Neuronal stem cell (in vitro differentiated cells): ENCODE measurements at regions not wholly inside any gene's neighbourhood (a gene's known extent, or its start where the extent isn't known, plus 50 kb on each side); places are given as distances from the start of the nearest gene placed in this dataset.

ENCODE experiments used
- DNase-seq: peaks from one replicate; pipeline ENCODE4 v3.0.0-alpha.2; 2013; ENCODE audit warnings: low spot score
- H2AFZ ChIP-seq: one replicate; pipeline ENCODE4 v1.6.1; 2013; ENCODE audit warnings: mild to moderate bottlenecking, low read length, inconsistent platforms
- H2AK5ac ChIP-seq: 2 replicates; pipeline ENCODE4 v1.6.1; 2013; ENCODE audit warnings: low read depth, mild to moderate bottlenecking, inconsistent platforms, low read length, moderate library complexity, mixed read lengths
- H2BK120ac ChIP-seq: 2 replicates; pipeline ENCODE4 v1.6.1; 2013; ENCODE audit warnings: low read depth, mild to moderate bottlenecking, inconsistent platforms, low read length, moderate library complexity, mixed read lengths
- H2BK12ac ChIP-seq: one replicate; pipeline ENCODE4 v1.6.1; 2013; ENCODE audit warnings: low read length, inconsistent platforms
- H2BK15ac ChIP-seq: 2 replicates; pipeline ENCODE4 v1.6.1; 2013; ENCODE audit warnings: mild to moderate bottlenecking, low read length, inconsistent platforms, mixed read lengths
- H2BK5ac ChIP-seq: one replicate; pipeline ENCODE4 v1.6.1; 2013; ENCODE audit warnings: inconsistent platforms, mild to moderate bottlenecking, low read length, moderate library complexity
- H3K14ac ChIP-seq: one replicate; pipeline ENCODE4 v1.6.1; 2013; ENCODE audit warnings: low read length, inconsistent platforms
- H3K18ac ChIP-seq: 2 replicates; pipeline ENCODE4 v1.6.1; 2013; ENCODE audit warnings: low read length, inconsistent platforms
- H3K23ac ChIP-seq: 2 replicates; pipeline ENCODE4 v1.6.1; 2013; ENCODE audit warnings: low read depth, mild to moderate bottlenecking, mixed read lengths, low read length, inconsistent platforms; ENCODE audit not compliant: poor library complexity
- H3K27ac ChIP-seq: replicated peaks from 3 replicates; pipeline ENCODE4 v1.5.1; 2013; ENCODE audit warnings: low read length, inconsistent platforms
- H3K27me3 ChIP-seq, 3 experiments: 2 replicates each; pipeline ENCODE4 v1.6.1; 2013; ENCODE audit warnings: low read length in 3 of 3, mild to moderate bottlenecking in 2 of 3, inconsistent platforms in 1 of 3, low read depth in 1 of 3, mixed read lengths in 1 of 3, moderate library complexity in 1 of 3; ENCODE audit not compliant: control insufficient read depth in 3 of 3, insufficient read depth in 3 of 3
- H3K36me3 ChIP-seq, 2 donors: replicated peaks in 1 of 2; 2 replicates each; pipeline ENCODE4 v1.6.1; 2013; ENCODE audit warnings: low read length in 2 of 2; ENCODE audit not compliant: control insufficient read depth in 2 of 2, insufficient read depth in 2 of 2
- H3K4ac ChIP-seq: 2 replicates; pipeline ENCODE4 v1.6.1; 2013; ENCODE audit warnings: inconsistent platforms, mild to moderate bottlenecking, low read length, moderate library complexity
- H3K4me1 ChIP-seq, 2 donors: 1 replicate in 1 of 2; 2 replicates in 1 of 2; pipeline ENCODE4 v1.6.1; 2013; ENCODE audit warnings: low read length in 2 of 2, low read depth in 1 of 2; ENCODE audit not compliant: control insufficient read depth in 2 of 2, insufficient read depth in 1 of 2
- H3K4me2 ChIP-seq: one replicate; pipeline ENCODE4 v1.6.1; 2013; ENCODE audit warnings: mild to moderate bottlenecking, low read length, inconsistent platforms; ENCODE audit not compliant: insufficient read depth, poor library complexity, severe bottlenecking
- H3K4me3 ChIP-seq, 2 donors: 2 replicates each; pipeline ENCODE4 v1.5.1; 2013; ENCODE audit warnings: low read length in 2 of 2, mild to moderate bottlenecking in 2 of 2, inconsistent platforms in 1 of 2, moderate library complexity in 1 of 2
- H3K79me1 ChIP-seq: one replicate; pipeline ENCODE4 v1.6.1; 2013; ENCODE audit warnings: low read depth, mild to moderate bottlenecking, inconsistent platforms, low read length, moderate library complexity
- H3K9ac ChIP-seq: one replicate; pipeline ENCODE4 v1.6.1; 2013; ENCODE audit warnings: mild to moderate bottlenecking, low read depth, low read length, inconsistent platforms; ENCODE audit not compliant: poor library complexity
- H3K9me3 ChIP-seq, 2 donors: replicated peaks in 1 of 2; 2 replicates each; pipeline versions ENCODE3 to v1.6.1; 2013; ENCODE audit warnings: low read length in 2 of 2, mild to moderate bottlenecking in 2 of 2, inconsistent platforms in 1 of 2, low read depth in 1 of 2, mixed read lengths in 1 of 2, moderate library complexity in 1 of 2; ENCODE audit not compliant: control insufficient read depth in 2 of 2, insufficient read depth in 1 of 2
- H4K8ac ChIP-seq: one replicate; pipeline ENCODE4 v1.6.1; 2013; ENCODE audit warnings: low read depth, mild to moderate bottlenecking, inconsistent platforms, low read length, moderate library complexity
- H4K91ac ChIP-seq: one replicate; pipeline ENCODE4 v1.6.1; 2013; ENCODE audit warnings: low read length, low read depth, mild to moderate bottlenecking, inconsistent platforms; ENCODE audit not compliant: poor library complexity
- WGBS, 2 donors: extraction: QIAGEN DNeasy Blood & Tissue Kit; methylation state at CpG; one replicate each; pipeline ENCODE4 v1.1.7; 2013; ENCODE audit warnings: missing lambda C conversion rate in 2 of 2, mixed read lengths in 1 of 2; ENCODE audit not compliant: insufficient read length in 2 of 2, insufficient replicate concordance in 1 of 2; ENCODE audit errors: extremely low coverage in 2 of 2; 5-methylcytosine and 5-hydroxymethylcytosine counted together

GRCh38 chr14:26218861-26219260 lies 379.0 kb downstream of the NOVA1 start:
- H2AFZ ChIP-seq, result no peak overlapping the region
- H3K27me3 ChIP-seq, result no peaks in the 10 kb centered on the region
- H3K18ac ChIP-seq, result no peak overlapping the region
- no peak overlapping the region for H4K8ac ChIP-seq
- H3K4me2 ChIP-seq, result no peak overlapping the region
- H4K91ac ChIP-seq, result no peak overlapping the region
- peaks cover 0 to 3% of the 10 kb centered on the region in 2 donors for H3K9me3 ChIP-seq
- no peak overlapping the region for H3K4ac ChIP-seq
- no CpG with 5 or more reads among the region's 2 CpGs for WGBS, 2 donors
- H2BK120ac ChIP-seq, result no peak overlapping the region
- H3K14ac ChIP-seq, result no peak overlapping the region
- H2BK12ac ChIP-seq, result no peak overlapping the region
- H2BK15ac ChIP-seq, result no peak overlapping the region
- no peak overlapping the region for H3K4me3 ChIP-seq
- no peak overlapping the region for H3K23ac ChIP-seq
- DNase-seq, result no peak
- H3K27ac ChIP-seq, result no peak overlapping the region
- no peaks in the 10 kb centered on the region for H3K36me3 ChIP-seq
- no peaks in the 10 kb centered on the region for H3K79me1 ChIP-seq
- H3K9ac ChIP-seq, result no peak overlapping the region
- H2BK5ac ChIP-seq, result no peak overlapping the region
- H3K4me1 ChIP-seq, result peaks cover 0 to 2% of the 10 kb centered on the region in 2 donors
- no peak overlapping the region for H2AK5ac ChIP-seq

- H2AFZ ChIP-seq, result peak overlapping the region; percentile 27
- peaks cover 0 to 3% of the 10 kb centered on the region in 2 donors for H3K9me3 ChIP-seq
- H3K23ac ChIP-seq, result no peak overlapping the region
- H3K18ac ChIP-seq, result no peak overlapping the region
- no peak overlapping the region for H2AK5ac ChIP-seq
- no peak for DNase-seq
- no peak overlapping the region for H3K9ac ChIP-seq
- no CpG with 5 or more reads among the region's 2 CpGs for WGBS, 2 donors
- H4K8ac ChIP-seq, result no peak overlapping the region
- H2BK15ac ChIP-seq, result no peak overlapping the region
- H3K36me3 ChIP-seq, result no peaks in the 10 kb centered on the region
- H2BK5ac ChIP-seq, result no peak overlapping the region
- H2BK120ac ChIP-seq, result no peak overlapping the region
- H3K4ac ChIP-seq, result no peak overlapping the region
- no peak overlapping the region for H3K4me3 ChIP-seq
- no peaks in the 10 kb centered on the region for H3K79me1 ChIP-seq
- no peak overlapping the region for H3K4me2 ChIP-seq
- no peak overlapping the region for H2BK12ac ChIP-seq
- no peaks in the 10 kb centered on the region for H3K27me3 ChIP-seq
- H3K14ac ChIP-seq, result no peak overlapping the region
- peaks cover 0 to 2% of the 10 kb centered on the region in 2 donors for H3K4me1 ChIP-seq
- H4K91ac ChIP-seq, result no peak overlapping the region
- no peak overlapping the region for H3K27ac ChIP-seq
Observed at GRCh38 chr14:26217778-26218177, 380.1 kb downstream of the NOVA1 start.

GRCh38 chr14:26216786-26217185 lies 381.0 kb downstream of the NOVA1 start:
- H3K14ac ChIP-seq, result no peak overlapping the region
- no peak overlapping the region for H3K9ac ChIP-seq
- no peak overlapping the region for H4K8ac ChIP-seq
- no peak overlapping the region for H3K18ac ChIP-seq
- H3K9me3 ChIP-seq, result peaks cover 0 to 3% of the 10 kb centered on the region in 2 donors
- H3K79me1 ChIP-seq, result no peaks in the 10 kb centered on the region
- no peak overlapping the region for H3K4ac ChIP-seq
- no peak for DNase-seq
- no peaks in the 10 kb centered on the region for H3K36me3 ChIP-seq
- no peak overlapping the region for H3K23ac ChIP-seq
- H2BK15ac ChIP-seq, result no peak overlapping the region
- H2AK5ac ChIP-seq, result no peak overlapping the region
- WGBS, 2 donors, result no CpG with 5 or more reads among the region's 5 CpGs
- no peak overlapping the region for H2BK12ac ChIP-seq
- no peak overlapping the region for H3K27ac ChIP-seq
- H3K27me3 ChIP-seq, result no peaks in the 10 kb centered on the region
- H2AFZ ChIP-seq, result no peak overlapping the region
- no peak overlapping the region for H3K4me3 ChIP-seq
- H2BK5ac ChIP-seq, result no peak overlapping the region
- no peak overlapping the region for H4K91ac ChIP-seq
- no peak overlapping the region for H3K4me2 ChIP-seq
- peaks cover 0 to 2% of the 10 kb centered on the region in 2 donors for H3K4me1 ChIP-seq
- no peak overlapping the region for H2BK120ac ChIP-seq

- Histone ChIP-seq H3K27ac (no peak overlapping the region), H3K18ac (no peak overlapping the region), H4K91ac (no peak overlapping the region), H3K4me3 (no peak overlapping the region), H4K8ac (no peak overlapping the region), H2BK15ac (no peak overlapping the region), H3K36me3 (no peaks in the 10 kb centered on the region), H2BK120ac (no peak overlapping the region), H3K4ac (no peak overlapping the region), H2AK5ac (no peak overlapping the region), H3K14ac (no peak overlapping the region), H3K79me1 (no peaks in the 10 kb centered on the region), H3K27me3 (no peaks in the 10 kb centered on the region), H2BK12ac (no peak overlapping the region), H3K4me1 (peaks cover 0 to 2% of the 10 kb centered on the region in 2 donors), H3K4me2 (no peak overlapping the region), H3K9me3 (peaks cover 0 to 6% of the 10 kb centered on the region in 2 donors), H2BK5ac (no peak overlapping the region), H3K23ac (no peak overlapping the region), H3K9ac (no peak overlapping the region), H2AFZ (no peak overlapping the region)
- no peak for DNase-seq
- WGBS, 2 donors, result no CpG with 5 or more reads among the region's 1 CpG
Observed at GRCh38 chr14:26213846-26214575, 383.8 kb downstream of the NOVA1 start.
